B cell (primary cell): ENCODE measurements at regions not wholly inside any gene's neighbourhood (a gene's known extent, or its start where the extent isn't known, plus 50 kb on each side); places are given as distances from the start of the nearest gene placed in this dataset.

Experiments used
- ATAC-seq: fragments of 200-7000 bp; cut with Tn5 transposase; one replicate; pipeline ENCODE4 v1.10.0; 2021; ENCODE audit warnings: low read depth, mild to moderate bottlenecking, moderate number of reproducible peaks, moderate library complexity
- CTCF ChIA-PET: fragments of 350-600 bp; sonication (Branson Sonifier 250); formaldehyde crosslinking; loops from one replicate; lab custom pipeline; 2021; ENCODE audit warnings: antibody characterized with exemption, inconsistent platforms; lab: Charles Lee
- POLR2A ChIA-PET: fragments of 350-600 bp; sonication (Branson Sonifier 250); formaldehyde crosslinking; loops from one replicate; lab custom pipeline; 2021; ENCODE audit warnings: antibody characterized with exemption; lab: Charles Lee
- DNase-seq: peaks from one replicate; pipeline ENCODE4 v3.0.0; 2013
- H2AFZ ChIP-seq: 2 replicates; pipeline ENCODE4 v1.6.1; 2012; ENCODE audit warnings: mild to moderate bottlenecking, low read depth, low read length; ENCODE audit not compliant: insufficient read depth, poor library complexity, severe bottlenecking
- H3K27ac ChIP-seq, 2 donors: 1 replicate in 1 of 2; 2 replicates in 1 of 2; pipeline ENCODE4 v1.5.1; 2012 to 2013; ENCODE audit warnings: low read length in 2 of 2, mild to moderate bottlenecking in 2 of 2, moderate library complexity in 1 of 2
- H3K27me3 ChIP-seq, 4 experiments: fragments of 200-600 bp in 1 of 4; sonication (generic) in 1 of 4; replicated peaks in 1 of 4; 1 replicate in 2 of 4; 2 replicates in 2 of 4; pipeline versions ENCODE4 v1.6.1 to v1.7.0; 2013 to 2016; ENCODE audit warnings: low read length in 3 of 4, mild to moderate bottlenecking in 2 of 4, mixed read lengths in 1 of 4, moderate library complexity in 1 of 4; ENCODE audit not compliant: insufficient read depth in 4 of 4, control insufficient read depth in 3 of 4; ENCODE audit errors: control extremely low read depth in 1 of 4
- H3K36me3 ChIP-seq, 2 experiments: replicated peaks in 1 of 2; 1 replicate in 1 of 2; 2 replicates in 1 of 2; pipeline versions ENCODE4 v1.6.1 to v1.7.1; 2013; ENCODE audit warnings: low read length in 1 of 2; ENCODE audit not compliant: insufficient read depth in 2 of 2, control insufficient read depth in 1 of 2; ENCODE audit errors: control extremely low read depth in 1 of 2, extremely low read depth in 1 of 2
- H3K4me1 ChIP-seq, 2 donors: fragments of 200-600 bp in 1 of 2; sonication (generic) in 1 of 2; 1 replicate in 1 of 2; 2 replicates in 1 of 2; pipeline versions ENCODE4 v1.5.1 to v1.6.1; 2013 to 2017; ENCODE audit warnings: low read length in 2 of 2; ENCODE audit not compliant: control insufficient read depth in 2 of 2, insufficient read depth in 2 of 2
- H3K4me2 ChIP-seq: replicated peaks from 2 replicates; pipeline ENCODE3; 2012; ENCODE audit warnings: mild to moderate bottlenecking, low read depth, low read length; ENCODE audit not compliant: poor library complexity, severe bottlenecking
- H3K4me3 ChIP-seq, 5 experiments: fragments of 200-600 bp in 1 of 5; sonication (generic) in 1 of 5; 1 replicate in 3 of 5; 2 replicates in 2 of 5; pipeline versions ENCODE4 v1.5.1 to v1.7.0; 2011 to 2016; ENCODE audit warnings: low read length in 4 of 5, mild to moderate bottlenecking in 4 of 5, low read depth in 2 of 5, control low read depth in 1 of 5, moderate library complexity in 1 of 5; ENCODE audit not compliant: insufficient read depth in 1 of 5; ENCODE audit errors: control extremely low read depth in 1 of 5, extremely low read depth in 1 of 5
- H3K79me2 ChIP-seq: fragments of 200-600 bp; sonication (generic); one replicate; pipeline ENCODE4 v1.6.0; 2016; ENCODE audit warnings: low read length; ENCODE audit not compliant: control insufficient read depth, insufficient read depth
- H3K9ac ChIP-seq: fragments of 200-600 bp; sonication (generic); 2 replicates; pipeline ENCODE4 v1.6.1; 2017; ENCODE audit warnings: mild to moderate bottlenecking, low read length, moderate library complexity
- H3K9me3 ChIP-seq, 3 donors: one replicate each; pipeline versions ENCODE4 v1.6.1 to v1.7.1; 2013; ENCODE audit warnings: low read length in 2 of 3; ENCODE audit not compliant: control insufficient read depth in 2 of 3, insufficient read depth in 1 of 3; ENCODE audit errors: control extremely low read depth in 1 of 3
- H4K20me1 ChIP-seq: 2 replicates; pipeline ENCODE4 v1.6.0; 2012; ENCODE audit warnings: mild to moderate bottlenecking, low read length; ENCODE audit not compliant: insufficient read depth, control insufficient read depth, poor library complexity, severe bottlenecking
- H3K27ac Mint-ChIP-seq: one replicate; pipeline ENCODE4 v1.8.0; 2021; ENCODE audit warnings: mixed read lengths
- H3K27me3 Mint-ChIP-seq: one replicate; pipeline ENCODE4 v1.8.0; 2021; ENCODE audit warnings: mixed read lengths
- H3K4me1 Mint-ChIP-seq: one replicate; pipeline ENCODE4 v1.8.0; 2021; ENCODE audit warnings: mixed read lengths
- H3K4me3 Mint-ChIP-seq: one replicate; pipeline ENCODE4 v1.8.0; 2021; ENCODE audit warnings: mixed read lengths
- H3K9me3 Mint-ChIP-seq: one replicate; pipeline ENCODE4 v1.8.0; 2022; ENCODE audit warnings: mixed read lengths; ENCODE audit not compliant: insufficient read depth
- CTCF ChIP-seq: fragments of 200-600 bp; IDR thresholded peaks from one replicate; pipeline ENCODE4 v1.8.0; 2022; ENCODE audit warnings: antibody characterized with exemption, mild to moderate bottlenecking
- EZH2 ChIP-seq: IDR thresholded peaks from 2 replicates; pipeline ENCODE4 v1.6.1; 2012; ENCODE audit warnings: borderline replicate concordance, low read depth, mild to moderate bottlenecking, moderate library complexity, low read length; ENCODE audit not compliant: insufficient read depth, poor library complexity, severe bottlenecking
- WGBS: methylation state at CpG from one replicate; pipeline ENCODE4 v1.1.5; 2013; ENCODE audit warnings: missing lambda C conversion rate; ENCODE audit not compliant: insufficient coverage; 5-methylcytosine and 5-hydroxymethylcytosine counted together
- intact Hi-C: fragments of 100-400 bp; cut with micrococcal nuclease; formaldehyde crosslinking; loops from one replicate; pipeline ENCODE4 v1.10.0; 2022

GRCh38 chr14:98956181-98956580 lies 315.8 kb downstream of the BCL11B start:
- no peaks in the 10 kb centered on the region for H3K36me3 ChIP-seq
- H4K20me1 ChIP-seq = no peaks in the 10 kb centered on the region
- no peak overlapping the region for H3K27ac ChIP-seq
- ChIA-PET POLR2A (no interaction called here), CTCF (no interaction called here)
- H3K27me3 Mint-ChIP-seq = no peaks in the 10 kb centered on the region
- H3K9ac ChIP-seq = no peak overlapping the region
- peaks cover 0 to 38% (median 0%) of the 10 kb centered on the region in 3 donors for H3K9me3 ChIP-seq
- H3K4me2 ChIP-seq = no peak overlapping the region
- no peak overlapping the region for H2AFZ ChIP-seq
- DNase-seq (no peak), ATAC-seq (no peak)
- no peaks in the 10 kb centered on the region for H3K4me1 ChIP-seq
- H3K4me3 Mint-ChIP-seq = no peak overlapping the region
- H3K79me2 ChIP-seq = no peaks in the 10 kb centered on the region
- 84% methylated on average over 4 of the region's 7 CpGs for WGBS
- no peak for TF ChIP-seq CTCF
- no peak for TF ChIP-seq EZH2
- no peak overlapping the region for H3K4me3 ChIP-seq
- peaks cover 2% of the 10 kb centered on the region for H3K9me3 Mint-ChIP-seq
- no peaks in the 10 kb centered on the region for H3K27me3 ChIP-seq
- intact Hi-C loops = no loop called here
- no peaks in the 10 kb centered on the region for H3K4me1 Mint-ChIP-seq
- H3K27ac Mint-ChIP-seq = no peak overlapping the region

- Mint-ChIP-seq H3K9me3 (peaks cover 2% of the 10 kb centered on the region), H3K4me3 (no peak overlapping the region), H3K4me1 (no peaks in the 10 kb centered on the region), H3K27ac (no peak overlapping the region), H3K27me3 (no peaks in the 10 kb centered on the region)
- 60% methylated on average over 1 of the region's 2 CpGs for WGBS
- no peak overlapping the region for H2AFZ ChIP-seq
- H3K4me3 ChIP-seq = no peak overlapping the region
- intact Hi-C loops = no loop called here
- ChIA-PET POLR2A (no interaction called here), CTCF (no interaction called here)
- no peak overlapping the region for H3K9ac ChIP-seq
- H3K79me2 ChIP-seq = no peaks in the 10 kb centered on the region
- no peaks in the 10 kb centered on the region for H4K20me1 ChIP-seq
- peaks cover 0 to 35% (median 0%) of the 10 kb centered on the region in 3 donors for H3K9me3 ChIP-seq
- ATAC-seq (no peak), DNase-seq (no peak)
- no peaks in the 10 kb centered on the region for H3K36me3 ChIP-seq
- H3K4me1 ChIP-seq = no peaks in the 10 kb centered on the region
- no peaks in the 10 kb centered on the region for H3K27me3 ChIP-seq
- TF ChIP-seq EZH2 (no peak), CTCF (no peak)
- H3K4me2 ChIP-seq = no peak overlapping the region
- no peak overlapping the region for H3K27ac ChIP-seq
Measured at GRCh38 chr14:98956661-98957060, 315.3 kb downstream of the BCL11B start.
